ENCODE measurements at regions not wholly inside any gene's neighbourhood (a gene's known extent, or its start where the extent isn't known, plus 50 kb on each side); places are given as distances from the start of the nearest gene placed in this dataset.

DNA sequence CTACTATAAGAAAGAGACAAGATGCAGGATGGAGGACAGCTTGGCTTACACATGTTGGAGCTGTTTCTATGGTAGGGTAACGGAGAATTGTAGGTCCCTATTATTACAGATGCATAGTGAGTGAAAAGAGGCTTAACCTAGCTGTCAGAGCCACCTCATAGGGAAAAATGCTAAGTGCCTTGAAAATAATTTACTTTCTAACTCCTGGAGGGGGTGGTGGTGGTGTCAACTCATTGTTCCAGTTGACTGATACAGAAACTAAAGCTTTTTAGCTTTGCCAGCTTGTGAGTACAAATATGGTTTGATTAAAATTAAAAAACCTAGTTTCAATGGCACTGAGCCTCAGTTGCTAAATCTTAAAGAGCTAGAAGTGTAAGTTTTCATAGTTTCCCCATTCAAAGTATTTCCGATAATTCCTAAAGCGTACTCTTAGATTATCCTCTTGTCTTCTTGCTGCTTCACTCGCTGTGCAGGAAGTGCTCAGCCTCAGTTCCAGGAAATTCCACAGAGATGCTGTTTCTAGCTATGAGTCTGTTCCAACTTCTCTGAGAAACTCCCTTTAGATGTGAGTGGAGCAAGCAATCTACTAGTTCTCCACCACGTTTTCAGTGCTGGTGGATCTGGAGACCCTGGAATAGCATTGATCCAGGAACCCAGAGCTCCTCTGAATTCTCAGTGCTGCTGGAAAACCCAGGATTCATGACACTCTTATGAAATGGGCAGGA lies 265.2 kb downstream of the DMAC1 start:
- no peak overlapping the region for H3K4me3 Mint-ChIP-seq
- POLR2A ChIA-PET = interaction anchor here (0.9 to 1.0 kb wide), 2 partner anchors 633 to 640 kb away, joined by 3 read pairs; no protein-coding TSS in a partner anchor

GRCh38 chr9:7533376-7534090 lies 266.0 kb downstream of the DMAC1 start:
- H3K27me3 Mint-ChIP-seq (ENCODE audit: low read depth) = peaks cover 10% of the 10 kb centered on the region
- peaks cover 9% of the 10 kb centered on the region for H3K9me3 Mint-ChIP-seq (ENCODE audit: insufficient read depth)
- peaks cover 35% of the 10 kb centered on the region for H3K4me1 Mint-ChIP-seq (ENCODE audit: low read depth)
- H3K4me3 Mint-ChIP-seq = no peak overlapping the region
- ChIA-PET POLR2A (interaction anchor here (0.9 to 1.0 kb wide), 2 partner anchors 632 to 639 kb away, joined by 3 read pairs; no protein-coding TSS in a partner anchor), CTCF (interaction anchor here (1.1 to 2.6 kb wide), 4 partner anchors 9 to 706 kb away, joined by 3 to 11 read pairs (median 4); no protein-coding TSS in a partner anchor)
- DNase-seq = no peak
- ATAC-seq = no peak
- H3K36me3 Mint-ChIP-seq (ENCODE audit: low read depth) = peaks cover 3% of the 10 kb centered on the region
- no peak overlapping the region for H3K27ac Mint-ChIP-seq

More for the DNA sequence above, 265.2 kb downstream of the DMAC1 start:
- CTCF ChIA-PET = interaction anchor here (1.1 to 2.6 kb wide), 5 partner anchors 9 to 707 kb away, joined by 3 to 11 read pairs (median 4); no protein-coding TSS in a partner anchor
- peak overlapping the region; percentile 43 for H3K27ac Mint-ChIP-seq
- peaks cover 32% of the 10 kb centered on the region for H3K4me1 Mint-ChIP-seq (ENCODE audit: low read depth)
- H3K9me3 Mint-ChIP-seq (ENCODE audit: insufficient read depth) = peaks cover 6% of the 10 kb centered on the region
- H3K27me3 Mint-ChIP-seq (ENCODE audit: low read depth) = peaks cover 7% of the 10 kb centered on the region
- no peak for ATAC-seq
- DNase-seq = peak; percentile 29
- peaks cover 3% of the 10 kb centered on the region for H3K36me3 Mint-ChIP-seq (ENCODE audit: low read depth)

- Mint-ChIP-seq H3K9me3 (ENCODE audit: insufficient read depth) (no peaks in the 10 kb centered on the region), H3K4me1 (ENCODE audit: low read depth) (no peaks in the 10 kb centered on the region), H3K36me3 (ENCODE audit: low read depth) (no peaks in the 10 kb centered on the region), H3K27ac (no peak overlapping the region), H3K4me3 (no peak overlapping the region), H3K27me3 (ENCODE audit: low read depth) (peaks cover 28% of the 10 kb centered on the region)
- ChIA-PET CTCF (interaction anchor here (1.6 kb wide), 1 partner anchor 11 kb away, joined by 4 read pairs; no protein-coding TSS in a partner anchor), POLR2A (no interaction called here)
- no peak for ATAC-seq
- DNase-seq = no peak
Measured at GRCh38 chr9:7523426-7524043, 276.0 kb downstream of the DMAC1 start.

- Mint-ChIP-seq H3K36me3 (ENCODE audit: low read depth) (no peaks in the 10 kb centered on the region), H3K4me1 (ENCODE audit: low read depth) (no peaks in the 10 kb centered on the region), H3K4me3 (no peak overlapping the region), H3K27me3 (ENCODE audit: low read depth) (peaks cover 18% of the 10 kb centered on the region), H3K27ac (no peak overlapping the region), H3K9me3 (ENCODE audit: insufficient read depth) (no peaks in the 10 kb centered on the region)
- ChIA-PET CTCF (no interaction called here), POLR2A (no interaction called here)
- no peak for ATAC-seq
- DNase-seq = no peak
Measured at GRCh38 chr9:7520396-7520795, 279.2 kb downstream of the DMAC1 start.

DNA sequence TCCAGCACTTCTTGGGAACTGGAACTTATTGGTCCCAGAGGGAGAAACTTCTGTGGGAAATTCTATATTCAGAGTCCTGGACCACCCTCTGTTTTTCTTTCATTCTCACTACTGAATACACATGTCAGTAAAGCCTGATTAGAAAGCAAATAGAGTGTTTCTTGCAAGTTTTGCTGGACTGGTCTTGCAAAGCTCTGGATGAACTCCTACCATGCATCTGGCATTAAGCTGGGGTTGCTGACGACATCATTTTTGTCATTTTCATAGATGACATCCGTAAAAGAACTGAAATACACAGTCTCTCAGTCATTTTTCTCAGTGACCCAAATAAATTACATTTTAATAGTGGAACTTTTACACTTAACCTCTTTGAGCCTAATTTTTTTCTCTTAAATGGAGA lies 283.2 kb downstream of the DMAC1 start:
- Mint-ChIP-seq H3K4me1 (ENCODE audit: low read depth) (no peaks in the 10 kb centered on the region), H3K4me3 (no peak overlapping the region), H3K9me3 (ENCODE audit: insufficient read depth) (no peaks in the 10 kb centered on the region), H3K36me3 (ENCODE audit: low read depth) (no peaks in the 10 kb centered on the region), H3K27me3 (ENCODE audit: low read depth) (peaks cover 12% of the 10 kb centered on the region), H3K27ac (no peak overlapping the region)
- DNase-seq (no peak), ATAC-seq (no peak)
- CTCF ChIA-PET = no interaction called here
- POLR2A ChIA-PET = no interaction called here

GRCh38 chr9:7510199-7510598 lies 289.4 kb downstream of the DMAC1 start:
- ChIA-PET CTCF (no interaction called here), POLR2A (no interaction called here)
- no peak for DNase-seq
- Mint-ChIP-seq H3K4me3 (no peak overlapping the region), H3K4me1 (ENCODE audit: low read depth) (no peaks in the 10 kb centered on the region), H3K36me3 (ENCODE audit: low read depth) (no peaks in the 10 kb centered on the region), H3K9me3 (ENCODE audit: insufficient read depth) (no peaks in the 10 kb centered on the region), H3K27me3 (ENCODE audit: low read depth) (peaks cover 10% of the 10 kb centered on the region), H3K27ac (no peak overlapping the region)
- no peak for ATAC-seq

- POLR2A ChIA-PET = no interaction called here
- CTCF ChIA-PET = no interaction called here
- H3K36me3 Mint-ChIP-seq (ENCODE audit: low read depth) = no peaks in the 10 kb centered on the region
Measured at GRCh38 chr9:7509576-7510145, 289.9 kb downstream of the DMAC1 start.

GRCh38 chr9:7508516-7508915 lies 291.1 kb downstream of the DMAC1 start:
- Mint-ChIP-seq H3K4me3 (no peak overlapping the region), H3K9me3 (ENCODE audit: insufficient read depth) (no peaks in the 10 kb centered on the region), H3K27ac (no peak overlapping the region), H3K27me3 (ENCODE audit: low read depth) (peaks cover 5% of the 10 kb centered on the region), H3K36me3 (ENCODE audit: low read depth) (no peaks in the 10 kb centered on the region), H3K4me1 (ENCODE audit: low read depth) (no peaks in the 10 kb centered on the region)
- ATAC-seq (no peak), DNase-seq (no peak)
- ChIA-PET CTCF (no interaction called here), POLR2A (no interaction called here)

More at GRCh38 chr9:7509576-7510145, 289.9 kb downstream of the DMAC1 start:
- Mint-ChIP-seq H3K27me3 (ENCODE audit: low read depth) (peaks cover 10% of the 10 kb centered on the region), H3K9me3 (ENCODE audit: insufficient read depth) (no peaks in the 10 kb centered on the region), H3K4me1 (ENCODE audit: low read depth) (no peaks in the 10 kb centered on the region), H3K4me3 (no peak overlapping the region), H3K27ac (no peak overlapping the region)
- no peak for ATAC-seq
- no peak for DNase-seq

GRCh38 chr9:7507566-7508270 lies 291.9 kb downstream of the DMAC1 start:
- Mint-ChIP-seq H3K27ac (no peak overlapping the region), H3K27me3 (ENCODE audit: low read depth) (peaks cover 5% of the 10 kb centered on the region), H3K36me3 (ENCODE audit: low read depth) (no peaks in the 10 kb centered on the region), H3K4me1 (ENCODE audit: low read depth) (no peaks in the 10 kb centered on the region), H3K9me3 (ENCODE audit: insufficient read depth) (no peaks in the 10 kb centered on the region), H3K4me3 (no peak overlapping the region)
- DNase-seq (no peak), ATAC-seq (no peak)
- ChIA-PET CTCF (interaction anchor here (0.6 kb wide), 1 partner anchor 349 kb away, joined by 3 read pairs; no protein-coding TSS in a partner anchor), POLR2A (no interaction called here)

DNA sequence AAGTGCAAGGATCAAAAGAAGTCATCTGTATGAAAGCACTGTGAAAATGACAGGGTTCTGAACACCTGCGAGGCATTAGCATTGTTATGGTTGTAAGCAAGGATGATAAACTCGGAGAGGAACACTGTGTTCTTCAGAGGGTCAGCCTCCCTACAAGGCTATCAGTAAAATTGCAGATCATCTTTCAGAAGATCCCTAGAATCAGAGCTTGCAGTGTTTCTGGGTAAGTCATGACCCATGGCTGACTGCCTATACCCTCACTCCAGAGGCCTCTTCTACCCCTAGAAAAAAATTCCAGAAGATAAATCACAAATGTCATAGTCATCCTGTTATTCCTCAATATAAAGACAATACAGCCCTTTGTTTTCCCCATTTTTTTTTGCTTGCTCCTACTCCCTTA lies 292.6 kb downstream of the DMAC1 start:
- ATAC-seq (no peak), DNase-seq (no peak)
- Mint-ChIP-seq H3K27ac (no peak overlapping the region), H3K27me3 (ENCODE audit: low read depth) (peaks cover 2% of the 10 kb centered on the region), H3K9me3 (ENCODE audit: insufficient read depth) (no peaks in the 10 kb centered on the region), H3K4me3 (no peak overlapping the region), H3K4me1 (ENCODE audit: low read depth) (no peaks in the 10 kb centered on the region), H3K36me3 (ENCODE audit: low read depth) (no peaks in the 10 kb centered on the region)
- ChIA-PET CTCF (no interaction called here), POLR2A (no interaction called here)

- H3K36me3 Mint-ChIP-seq (ENCODE audit: low read depth) = no peaks in the 10 kb centered on the region
- no peak overlapping the region for H3K27ac Mint-ChIP-seq
- H3K27me3 Mint-ChIP-seq (ENCODE audit: low read depth) = peaks cover 5% of the 10 kb centered on the region
- H3K4me1 Mint-ChIP-seq (ENCODE audit: low read depth) = no peaks in the 10 kb centered on the region
- no peaks in the 10 kb centered on the region for H3K9me3 Mint-ChIP-seq (ENCODE audit: insufficient read depth)
- no peak overlapping the region for H3K4me3 Mint-ChIP-seq
- DNase-seq = no peak
- ChIA-PET POLR2A (no interaction called here), CTCF (no interaction called here)
- no peak for ATAC-seq
Measured at GRCh38 chr9:7500521-7500920, 299.1 kb downstream of the DMAC1 start.
